Peyer's patch (tissue), 4 donors: ENCODE measurements at regions not wholly inside any gene's neighbourhood (a gene's known extent, or its start where the extent isn't known, plus 50 kb on each side); places are given as distances from the start of the nearest gene placed in this dataset.

ENCODE experiments used
- POLR2A ChIP-seq, 2 donors: fragments of 450-650 bp; IDR thresholded peaks; one replicate each; pipeline ENCODE4 v1.5.1; 2017; ENCODE audit warnings: antibody characterized with exemption in 2 of 2, mild to moderate bottlenecking in 2 of 2, moderate library complexity in 2 of 2
- TF ChIP-seq, protein P1 (sequence below), 6 experiments: fragments of 450-650 bp in 4 of 6; fragments of 200-600 bp in 2 of 6; sonication (generic) in 1 of 6; IDR thresholded peaks; one replicate each; pipeline ENCODE4 v1.5.1; 2017 to 2019; ENCODE audit warnings: antibody characterized with exemption in 6 of 6, mild to moderate bottlenecking in 3 of 6, moderate library complexity in 1 of 6

DNA sequence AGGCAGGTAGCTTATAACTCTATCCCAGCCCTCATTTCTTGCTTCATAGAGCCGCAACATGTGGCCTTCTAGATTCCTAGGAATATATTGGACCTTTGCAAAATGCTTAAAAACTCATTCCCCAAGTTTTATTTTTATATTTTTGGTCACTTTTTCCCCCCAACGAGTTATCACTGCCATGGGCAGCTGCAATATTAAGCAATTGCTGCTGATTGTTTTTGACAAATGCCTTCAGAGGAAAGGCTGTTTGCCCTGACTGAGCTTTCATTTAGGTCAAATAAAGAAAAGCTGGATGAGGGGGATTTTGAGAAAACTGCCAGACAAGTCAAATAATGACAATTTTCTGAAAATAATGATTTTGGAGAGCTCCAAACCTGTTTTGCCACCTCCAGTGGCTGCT is 976.9 kb upstream of the MBL2 start:
- TF ChIP-seq, protein P1, sequence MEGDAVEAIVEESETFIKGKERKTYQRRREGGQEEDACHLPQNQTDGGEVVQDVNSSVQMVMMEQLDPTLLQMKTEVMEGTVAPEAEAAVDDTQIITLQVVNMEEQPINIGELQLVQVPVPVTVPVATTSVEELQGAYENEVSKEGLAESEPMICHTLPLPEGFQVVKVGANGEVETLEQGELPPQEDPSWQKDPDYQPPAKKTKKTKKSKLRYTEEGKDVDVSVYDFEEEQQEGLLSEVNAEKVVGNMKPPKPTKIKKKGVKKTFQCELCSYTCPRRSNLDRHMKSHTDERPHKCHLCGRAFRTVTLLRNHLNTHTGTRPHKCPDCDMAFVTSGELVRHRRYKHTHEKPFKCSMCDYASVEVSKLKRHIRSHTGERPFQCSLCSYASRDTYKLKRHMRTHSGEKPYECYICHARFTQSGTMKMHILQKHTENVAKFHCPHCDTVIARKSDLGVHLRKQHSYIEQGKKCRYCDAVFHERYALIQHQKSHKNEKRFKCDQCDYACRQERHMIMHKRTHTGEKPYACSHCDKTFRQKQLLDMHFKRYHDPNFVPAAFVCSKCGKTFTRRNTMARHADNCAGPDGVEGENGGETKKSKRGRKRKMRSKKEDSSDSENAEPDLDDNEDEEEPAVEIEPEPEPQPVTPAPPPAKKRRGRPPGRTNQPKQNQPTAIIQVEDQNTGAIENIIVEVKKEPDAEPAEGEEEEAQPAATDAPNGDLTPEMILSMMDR (IDR thresholded peaks at IDR 0.05) = no peak
- TF ChIP-seq POLR2A (IDR thresholded peaks at IDR 0.05) = no peak
